Stomach (tissue), 4 donors: ENCODE measurements at regions not wholly inside any gene's neighbourhood (a gene's known extent, or its start where the extent isn't known, plus 50 kb on each side); places are given as distances from the start of the nearest gene placed in this dataset.

ENCODE experiments used
- CTCF ChIP-seq, 7 experiments: fragments of 450-650 bp in 4 of 7; fragments of 200-600 bp in 3 of 7; sonication (generic) in 3 of 7; IDR thresholded peaks; one replicate each; pipeline ENCODE4 v1.5.1; 2016 to 2019; ENCODE audit warnings: antibody characterized with exemption in 7 of 7, control low read depth in 2 of 7, mild to moderate bottlenecking in 1 of 7
- POLR2A ChIP-seq, 4 donors: fragments of 450-650 bp; IDR thresholded peaks; one replicate each; pipeline ENCODE4 v1.6.1; 2016; ENCODE audit warnings: antibody characterized with exemption in 4 of 4, control low read depth in 2 of 4, mild to moderate bottlenecking in 1 of 4, moderate library complexity in 1 of 4
- POLR2AphosphoS5 ChIP-seq, 3 donors: sonication (generic); formaldehyde crosslinking; IDR thresholded peaks; one replicate each; pipeline ENCODE4 v1.6.1; 2016; ENCODE audit warnings: antibody characterized with exemption in 3 of 3

GRCh38 chr10:45096001-45096400, 95.3 kb downstream of the ZNF22 start:
- no peak for TF ChIP-seq POLR2A (IDR thresholded peaks at IDR 0.05)
- no peak for TF ChIP-seq CTCF (IDR thresholded peaks at IDR 0.05)
- TF ChIP-seq POLR2AphosphoS5 (IDR thresholded peaks at IDR 0.05) = no peak
